B cell (primary cell): ENCODE measurements at regions not wholly inside any gene's neighbourhood (a gene's known extent, or its start where the extent isn't known, plus 50 kb on each side); places are given as distances from the start of the nearest gene placed in this dataset.

Experiments used
- CTCF ChIP-seq: fragments of 200-600 bp; IDR thresholded peaks from one replicate; pipeline ENCODE4 v1.8.0; 2022; ENCODE audit warnings: antibody characterized with exemption, mild to moderate bottlenecking
- EZH2 ChIP-seq: IDR thresholded peaks from 2 replicates; pipeline ENCODE4 v1.6.1; 2012; ENCODE audit warnings: borderline replicate concordance, low read depth, mild to moderate bottlenecking, moderate library complexity, low read length; ENCODE audit not compliant: insufficient read depth, poor library complexity, severe bottlenecking

- TF ChIP-seq CTCF, result no peak
- no peak for TF ChIP-seq EZH2
These were observed 313.9 kb upstream of the GRID2 start for GRCh38 chr4:91989914-91990313.
